GM20431 (cell line): ENCODE measurements at regions not wholly inside any gene's neighbourhood (a gene's known extent, or its start where the extent isn't known, plus 50 kb on each side); places are given as distances from the start of the nearest gene placed in this dataset.

Experiments used
- in situ Hi-C: fragments of 300-500 bp; cut with MseI, MboI; formaldehyde crosslinking; loops from one replicate; pipeline ENCODE4 v1.15.0; 2020; ENCODE audit warnings: low sequenced_read_pairs; ENCODE audit not compliant: unreplicated experiment

DNA sequence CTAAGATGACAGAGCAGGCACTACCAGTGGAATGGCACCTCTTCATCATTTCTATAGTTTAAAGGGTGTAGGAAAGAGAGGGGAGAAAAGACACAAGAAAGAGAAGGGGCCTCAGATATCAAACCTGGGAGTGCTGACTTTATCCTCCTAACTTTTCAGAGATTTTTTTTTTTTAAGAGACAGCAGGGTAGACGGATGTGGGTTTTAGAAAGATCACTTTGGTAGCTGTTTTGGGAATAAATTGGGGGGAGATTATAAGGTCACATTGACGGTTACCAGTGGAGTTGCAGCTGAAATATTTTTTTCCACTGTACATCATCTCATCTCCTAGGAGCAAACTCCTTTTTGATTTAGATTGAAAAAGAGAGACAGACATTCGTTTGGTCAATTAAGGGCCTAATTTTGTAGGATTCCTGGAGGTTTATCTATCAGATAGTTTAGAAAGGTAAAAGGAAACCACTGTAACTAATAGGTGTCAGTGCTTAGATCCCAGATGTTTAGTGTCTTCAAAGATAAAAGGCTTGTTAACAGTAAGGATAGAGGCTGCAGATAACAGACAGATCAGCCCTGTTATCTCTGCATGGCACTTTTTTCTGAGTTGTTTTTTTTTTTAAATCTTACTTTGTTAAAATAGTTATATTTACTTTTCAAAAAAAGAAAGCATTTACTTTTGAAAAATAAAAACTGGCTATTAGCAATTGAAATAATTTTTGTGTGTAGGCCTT lies 1057.0 kb downstream of the IGSF11 start:
- in situ Hi-C loops = no loop called here

DNA sequence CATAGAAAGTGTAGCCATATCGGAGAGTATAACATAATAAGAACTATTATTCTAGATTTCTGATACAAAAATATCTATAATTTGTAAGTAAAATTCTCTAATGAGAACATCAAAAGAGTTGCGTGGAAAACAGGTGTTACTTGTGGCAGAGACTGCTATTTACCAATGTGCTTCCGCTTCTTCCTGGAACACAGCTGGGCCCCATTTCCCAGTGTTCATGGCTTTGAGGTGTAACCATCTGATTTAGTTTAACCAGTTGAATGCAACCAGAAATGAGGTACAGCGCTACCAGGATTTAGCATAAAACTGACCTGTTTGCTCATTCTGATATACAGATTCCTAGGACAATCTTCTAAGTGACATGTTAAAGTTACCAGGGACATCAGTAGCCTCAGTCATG lies 1055.2 kb downstream of the IGSF11 start:
- in situ Hi-C loops = no loop called here

DNA sequence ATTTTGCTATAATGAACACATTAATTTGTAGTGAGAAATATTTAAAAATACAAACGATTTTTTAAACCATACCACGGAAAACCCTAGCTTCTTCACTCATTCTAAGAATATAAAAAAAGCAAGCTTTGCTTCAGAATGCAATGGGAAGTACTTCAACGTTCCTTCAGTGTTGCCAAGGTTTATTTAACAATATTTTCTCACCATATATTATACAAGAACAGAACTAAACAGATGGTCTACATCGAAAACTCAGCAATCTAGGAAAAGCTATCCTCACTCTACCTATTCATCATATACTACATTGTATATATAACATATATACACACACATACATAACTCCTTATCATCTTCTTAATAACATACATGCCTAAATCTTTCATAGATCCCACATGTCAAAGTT lies 1047.4 kb downstream of the IGSF11 start:
- in situ Hi-C loops = no loop called here

DNA sequence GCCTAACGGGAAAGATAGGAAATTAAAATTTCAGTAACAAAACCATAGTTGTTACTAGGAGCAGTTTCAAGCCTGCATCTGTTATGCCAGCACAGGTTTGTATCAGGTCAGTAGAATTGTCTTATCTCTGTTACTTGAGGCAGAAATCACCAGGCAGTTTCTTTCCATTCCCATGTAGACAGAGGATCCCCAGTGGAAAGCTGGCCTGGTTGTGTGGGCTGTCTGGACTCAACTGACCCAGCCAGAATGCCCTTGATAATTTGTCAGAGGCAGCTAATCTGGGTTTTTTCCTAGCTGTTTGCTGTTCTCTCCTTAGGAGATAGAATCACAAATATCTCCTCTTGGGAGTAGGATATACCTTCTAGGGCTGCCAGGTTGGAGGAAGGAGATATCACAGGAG lies 1044.7 kb downstream of the IGSF11 start:
- in situ Hi-C loops = no loop called here

DNA sequence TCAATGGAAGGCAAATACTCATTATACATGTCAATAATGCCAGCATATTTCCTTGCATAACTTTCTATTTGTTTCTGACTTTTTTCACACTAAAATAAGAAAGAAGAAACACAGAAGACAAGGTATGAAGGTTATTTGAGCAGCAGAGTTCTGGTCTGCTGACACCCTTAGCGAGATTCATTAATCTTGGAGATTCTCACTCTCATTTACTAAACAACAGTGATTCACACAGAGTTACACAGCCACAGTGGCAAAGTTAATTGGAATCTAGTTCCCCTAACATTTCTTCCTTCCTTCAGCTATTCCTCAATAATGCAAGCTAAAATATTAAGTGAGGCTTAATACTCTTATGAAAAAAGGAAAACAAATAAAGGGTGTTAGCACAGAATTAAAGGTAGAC lies 1044.0 kb downstream of the IGSF11 start:
- in situ Hi-C loops = no loop called here

DNA sequence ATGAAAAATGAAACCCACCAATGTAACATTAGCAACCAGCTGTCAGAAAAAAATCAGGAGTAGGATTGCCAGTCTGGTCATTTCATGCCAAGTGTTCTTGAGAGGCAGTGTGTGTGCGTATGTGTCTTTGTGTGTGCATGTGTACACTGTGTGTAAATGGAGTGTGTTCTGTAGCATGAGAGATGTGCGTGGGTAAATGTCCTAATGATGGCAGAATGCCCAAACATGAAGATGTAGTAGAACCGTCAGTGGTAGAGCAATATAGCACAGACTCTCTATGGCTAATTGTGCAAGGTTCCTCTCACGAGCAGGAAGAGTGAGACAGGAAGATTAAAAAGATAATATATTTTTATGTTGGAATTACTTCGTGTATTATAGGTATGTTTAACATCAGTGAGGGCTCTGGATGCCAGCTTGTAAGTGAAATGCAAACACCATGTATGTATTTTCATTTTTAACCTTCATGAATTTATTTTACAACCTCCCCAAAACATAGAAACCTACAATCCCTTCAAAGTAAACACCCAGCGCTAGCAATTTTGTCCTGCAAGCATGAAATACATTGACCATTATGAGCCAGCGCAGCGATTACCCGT lies 1038.7 kb downstream of the IGSF11 start:
- in situ Hi-C loops = no loop called here

DNA sequence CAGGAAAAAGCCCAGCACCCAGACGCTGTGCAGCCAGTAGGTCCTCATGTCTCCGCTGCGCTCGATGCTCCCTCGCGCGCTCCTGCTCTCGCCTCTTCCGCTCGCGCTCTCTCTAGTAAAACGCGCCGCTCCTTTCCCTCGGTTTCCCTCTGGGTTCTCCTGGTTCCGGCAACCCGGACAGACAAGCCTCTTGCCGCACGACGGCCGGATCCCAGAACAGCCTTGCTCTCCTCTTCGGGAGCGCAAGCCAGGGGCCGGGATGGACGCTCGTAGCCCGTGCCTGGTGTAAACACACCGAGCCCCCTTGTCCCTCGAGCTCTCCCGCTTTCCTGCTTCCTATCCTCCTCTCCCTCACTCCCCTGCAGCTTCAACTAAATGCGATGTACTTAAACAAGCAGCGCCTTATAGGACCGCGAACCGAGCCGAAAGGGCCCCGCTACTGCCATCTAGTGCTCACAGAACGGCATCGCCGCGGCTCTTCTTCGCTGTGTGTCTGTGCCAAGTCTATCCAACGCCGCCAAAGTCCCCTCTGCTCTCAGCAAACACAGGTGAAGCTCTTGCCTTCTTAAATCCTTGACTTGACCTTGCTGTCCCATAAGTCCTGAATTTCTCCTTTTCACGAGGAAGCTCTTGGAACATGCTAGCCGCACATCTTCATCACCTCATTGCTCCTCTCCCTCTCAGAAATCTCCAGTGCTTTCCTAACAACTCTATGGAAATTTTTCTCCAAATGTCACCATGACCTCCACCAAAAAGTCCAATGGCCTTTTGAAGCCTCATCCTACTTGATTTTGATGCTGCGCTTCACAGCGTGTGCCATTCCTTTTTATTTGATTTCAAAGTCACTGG lies 1037.2 kb downstream of the IGSF11 start:
- in situ Hi-C loops = no loop called here

DNA sequence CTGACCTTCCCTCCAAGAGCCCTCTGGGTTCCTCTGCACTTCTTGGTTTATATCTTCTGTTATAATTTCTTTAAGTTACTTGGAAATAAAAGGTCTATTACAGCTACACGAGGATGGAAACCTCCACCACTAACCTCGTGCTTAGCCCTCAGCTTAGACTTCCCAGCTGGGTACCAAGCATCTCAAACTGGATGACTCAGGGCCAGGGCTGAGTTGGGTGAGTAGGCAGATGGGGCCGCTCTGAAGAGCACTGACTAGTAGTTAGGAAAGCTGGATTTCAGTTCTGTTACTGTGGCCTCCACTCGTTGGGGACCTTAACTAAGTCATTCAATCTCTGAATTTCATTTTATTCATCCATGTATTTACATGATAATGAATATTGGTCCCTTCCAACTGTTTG lies 1036.6 kb downstream of the IGSF11 start:
- in situ Hi-C loops = no loop called here

DNA sequence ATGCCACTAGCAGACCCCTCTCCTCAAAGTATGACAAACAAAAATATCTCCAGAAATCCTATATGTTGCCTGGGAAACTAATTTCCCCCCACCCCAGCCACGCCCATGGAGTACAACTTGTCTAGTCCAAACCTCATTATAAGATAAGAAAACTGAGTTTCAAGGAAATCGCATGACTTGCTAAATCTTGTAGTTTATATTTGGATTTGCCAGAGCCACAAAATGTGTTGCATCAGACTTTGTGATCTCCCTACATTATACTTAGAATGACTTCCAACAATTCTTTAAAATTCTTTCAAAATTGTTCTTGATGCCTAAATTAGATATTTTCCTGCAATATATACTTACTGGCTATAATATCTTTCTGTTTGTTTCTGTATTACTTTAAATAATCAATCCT lies 1034.4 kb downstream of the IGSF11 start:
- in situ Hi-C loops = no loop called here

DNA sequence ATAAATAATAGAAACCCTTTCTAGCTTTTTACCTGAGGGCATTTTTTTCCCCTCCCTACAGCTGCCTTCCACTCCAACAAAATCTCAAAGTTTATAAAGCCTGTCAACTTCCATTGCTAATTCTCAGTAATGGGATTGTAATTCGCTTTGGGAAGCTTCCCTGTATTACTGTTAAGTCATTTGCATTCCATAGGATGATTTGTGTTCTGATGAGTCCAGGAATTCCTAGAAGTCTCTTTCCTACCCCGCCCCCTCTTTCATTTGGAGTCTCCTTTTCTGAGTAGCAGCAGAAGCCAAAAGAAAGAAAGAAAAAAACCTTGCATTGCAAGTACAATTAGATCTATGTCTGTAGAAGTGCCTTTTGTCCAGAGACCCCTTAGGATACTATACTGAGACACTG lies 1033.3 kb downstream of the IGSF11 start:
- in situ Hi-C loops = no loop called here

DNA sequence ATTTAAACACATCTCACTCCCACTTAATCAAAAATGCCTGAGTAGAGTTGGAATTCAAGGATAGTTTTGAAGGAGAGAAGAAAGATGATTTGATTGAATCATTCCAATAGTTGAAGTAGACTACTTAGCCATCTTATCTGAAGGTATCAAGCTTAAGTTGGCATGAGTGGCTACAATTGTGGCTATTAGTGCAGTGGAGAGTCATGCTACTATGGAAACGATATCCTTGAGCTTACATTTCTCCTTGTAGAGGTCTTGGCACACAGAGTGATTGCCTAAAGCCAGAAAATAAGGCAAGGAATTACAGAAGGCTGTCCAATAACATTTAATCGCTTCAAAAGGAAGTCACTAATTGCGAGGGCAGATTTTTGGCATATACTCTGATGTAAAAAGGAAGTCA lies 1022.7 kb downstream of the IGSF11 start:
- in situ Hi-C loops = no loop called here

DNA sequence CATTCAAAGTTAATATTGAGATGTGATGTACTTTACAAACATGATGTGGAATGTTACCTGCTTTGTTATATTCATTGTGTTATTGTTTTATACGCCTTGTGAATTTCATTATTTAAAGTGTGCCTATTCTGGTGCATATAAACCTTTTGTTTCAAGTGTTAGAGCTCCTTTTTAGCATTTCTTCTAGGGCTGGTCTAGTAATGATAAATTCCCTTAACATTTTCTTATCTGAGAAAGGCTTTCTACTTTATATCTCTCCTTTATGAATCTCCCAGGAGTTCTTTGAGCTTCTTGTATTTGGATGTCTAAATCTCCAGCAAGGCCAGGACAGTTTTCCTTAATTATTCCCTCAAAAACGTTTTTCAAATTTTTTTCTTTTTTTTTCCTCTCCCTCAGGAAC lies 1005.6 kb downstream of the IGSF11 start:
- in situ Hi-C loops = no loop called here

DNA sequence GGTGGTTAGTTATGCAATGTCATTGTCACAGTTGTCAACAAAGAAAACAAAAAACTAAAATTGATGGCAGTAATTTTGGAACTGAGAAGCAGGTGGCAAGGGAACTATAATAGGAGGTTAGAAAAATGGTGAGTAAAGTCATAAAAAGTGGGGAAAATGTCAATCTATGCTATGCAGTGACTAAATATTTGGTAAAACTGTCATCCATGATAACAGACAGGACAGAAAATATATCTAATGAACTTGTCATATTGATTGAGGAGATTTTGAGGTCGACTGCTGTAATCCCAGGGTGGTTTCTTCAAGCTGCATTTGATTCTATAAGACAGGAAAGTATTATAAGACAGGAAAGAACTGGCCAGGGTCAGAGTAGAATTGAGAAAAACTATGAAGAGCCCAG lies 998.4 kb downstream of the IGSF11 start:
- in situ Hi-C loops = no loop called here

DNA sequence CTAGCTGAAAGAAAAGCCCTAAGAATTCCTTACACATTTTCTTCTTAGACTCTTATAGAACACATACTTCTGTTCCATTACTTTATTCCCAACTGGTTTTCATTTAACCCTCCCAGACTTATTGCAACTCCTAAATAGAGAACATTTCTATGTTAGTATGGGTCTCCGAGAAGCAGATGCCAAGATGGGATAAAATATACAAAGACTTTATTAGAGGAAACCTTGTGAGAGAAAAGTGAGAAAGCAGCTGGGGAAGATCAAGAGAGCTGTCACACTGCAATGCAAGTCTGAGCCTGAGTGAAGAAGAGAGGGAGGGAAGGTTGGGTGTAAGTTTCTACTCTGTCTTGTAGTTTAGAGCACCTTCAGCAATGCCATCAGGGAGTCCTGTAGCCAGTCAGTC lies 979.3 kb downstream of the IGSF11 start:
- in situ Hi-C loops = no loop called here

DNA sequence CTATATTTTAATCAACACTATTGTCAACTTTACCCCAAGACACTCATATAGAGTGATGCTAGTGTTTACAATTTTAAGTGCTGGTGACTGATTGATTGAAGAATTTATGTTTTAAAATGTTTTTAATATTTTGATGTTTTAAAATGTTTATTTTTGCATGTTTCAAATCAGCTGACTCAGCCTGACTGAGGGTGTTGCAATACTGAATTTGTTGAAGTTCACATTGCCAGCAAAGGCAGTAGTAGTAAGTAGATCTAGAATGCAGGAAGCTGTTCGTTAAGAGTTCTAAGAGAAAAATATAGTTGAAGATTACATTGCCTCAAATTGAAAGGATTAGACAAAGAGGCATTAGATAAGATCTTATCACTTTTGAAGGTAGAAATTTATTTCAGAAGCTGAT lies 977.6 kb downstream of the IGSF11 start:
- in situ Hi-C loops = no loop called here

DNA sequence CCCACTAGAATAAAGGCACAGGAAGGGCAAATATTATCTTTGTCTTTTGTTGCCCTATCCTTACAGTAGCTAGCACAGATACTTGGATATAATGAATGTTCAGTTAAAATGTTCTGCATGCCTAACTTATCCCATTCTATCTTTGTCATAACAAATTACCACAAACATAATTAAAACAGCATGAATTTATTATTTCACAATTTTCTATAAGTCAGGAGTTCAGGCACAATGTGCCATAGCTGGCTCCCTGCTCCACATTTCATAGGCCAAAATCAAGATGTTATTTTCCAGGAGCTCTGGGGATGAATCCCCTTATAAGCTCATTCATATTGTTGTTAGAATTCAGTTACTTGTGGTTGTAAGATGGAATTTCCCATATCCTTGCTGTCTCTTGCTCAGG lies 975.5 kb downstream of the IGSF11 start:
- in situ Hi-C loops = no loop called here

DNA sequence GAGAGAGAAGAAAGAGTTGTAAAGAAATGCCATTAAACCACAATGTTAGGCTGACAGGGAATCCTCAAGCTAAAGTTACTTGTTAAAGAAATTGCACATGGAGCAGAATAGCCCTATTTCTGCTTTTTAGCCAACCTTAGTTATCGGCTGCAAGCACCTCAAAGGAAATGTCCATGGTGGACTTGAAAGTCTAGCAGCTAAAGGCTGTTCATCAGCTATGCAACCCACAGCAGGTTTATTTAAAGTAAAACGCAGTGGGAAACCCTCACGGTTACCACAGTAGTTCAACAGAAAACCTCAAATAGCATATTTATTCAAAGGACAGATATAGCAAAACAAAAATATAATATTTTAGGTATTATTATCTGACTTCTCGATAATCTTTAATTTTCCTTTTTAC lies 967.2 kb downstream of the IGSF11 start:
- in situ Hi-C loops = no loop called here

DNA sequence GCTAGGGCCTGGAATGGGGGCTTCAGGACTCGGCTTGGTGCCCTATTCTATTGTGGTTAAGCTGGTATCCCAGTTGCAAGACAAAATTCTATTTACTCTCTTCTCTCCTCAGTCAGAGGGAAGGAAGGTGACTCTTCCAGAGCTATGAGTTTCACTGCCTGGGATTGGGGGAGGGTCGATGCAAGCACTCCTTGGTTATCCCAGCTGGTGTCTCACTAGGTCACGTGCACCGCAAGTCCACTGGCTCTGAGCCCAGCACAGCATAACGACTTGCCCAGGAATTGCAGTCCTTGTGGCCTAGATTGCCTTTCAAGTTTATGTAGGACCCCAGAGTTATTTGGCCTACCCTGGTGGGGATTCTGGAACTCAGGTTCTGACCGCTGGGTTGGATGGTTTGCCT lies 958.8 kb downstream of the IGSF11 start:
- in situ Hi-C loops = no loop called here

DNA sequence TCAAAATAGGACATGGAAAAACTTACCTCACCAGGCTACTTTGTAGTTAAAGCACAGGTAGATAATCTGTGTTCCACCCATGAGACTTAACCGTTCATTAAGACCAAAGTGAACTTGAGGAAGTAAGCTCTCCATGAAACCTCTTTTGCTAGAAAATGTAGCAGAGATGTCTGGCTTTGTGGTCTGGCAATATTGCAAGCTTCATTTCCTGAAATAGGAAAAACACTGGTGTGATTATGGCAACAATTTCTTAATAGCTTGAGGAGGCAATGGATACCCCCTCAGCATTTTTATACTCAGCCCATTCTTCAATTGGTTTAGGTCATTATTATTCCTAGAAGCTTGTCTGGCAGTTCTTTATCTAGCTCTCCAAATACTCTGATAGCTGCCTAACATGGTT lies 957.3 kb downstream of the IGSF11 start:
- in situ Hi-C loops = no loop called here

DNA sequence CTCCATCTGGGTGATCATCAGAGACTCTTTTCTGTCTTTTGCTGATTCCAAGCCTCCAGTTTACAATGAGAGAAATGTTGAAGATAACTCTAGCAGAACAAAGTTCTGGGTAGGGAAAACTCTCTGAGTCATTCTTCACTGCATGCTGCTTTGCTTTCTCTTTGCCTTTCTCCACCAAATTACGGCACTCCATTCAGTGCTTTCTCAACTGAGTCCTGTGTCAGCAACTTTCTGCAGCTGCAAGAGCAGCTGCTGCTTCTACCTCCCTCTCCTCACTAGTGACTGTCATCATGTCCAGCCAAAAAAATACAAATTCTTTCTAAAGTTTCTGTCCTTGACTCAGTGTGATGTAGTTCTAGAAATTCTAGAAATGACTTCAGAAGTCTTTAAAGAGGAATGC lies 953.8 kb downstream of the IGSF11 start:
- in situ Hi-C loops = no loop called here

DNA sequence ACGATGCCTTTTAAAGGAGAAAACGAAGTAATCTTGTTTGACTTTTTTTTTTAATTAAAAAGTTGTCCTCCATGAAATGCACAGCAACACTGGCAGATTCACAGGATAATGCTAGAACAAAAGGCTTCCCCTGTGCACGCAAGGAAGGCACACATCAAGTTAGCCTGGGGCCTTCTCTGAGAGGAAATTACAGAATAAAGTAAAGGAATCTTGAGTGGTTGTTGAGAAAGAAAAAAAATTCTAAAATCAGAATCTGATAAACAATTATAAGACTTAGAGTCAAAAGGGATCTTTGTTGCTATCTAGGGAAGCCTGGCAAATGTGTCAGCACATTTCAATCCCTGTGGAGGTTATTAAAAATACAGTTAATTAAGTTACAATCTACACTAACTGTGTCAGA lies 946.0 kb downstream of the IGSF11 start:
- in situ Hi-C loops = no loop called here
